Right lobe of liver (tissue), 4 donors: ENCODE measurements at regions not wholly inside any gene's neighbourhood (a gene's known extent, or its start where the extent isn't known, plus 50 kb on each side); places are given as distances from the start of the nearest gene placed in this dataset.

Experiments
- CTCF ChIP-seq, 4 donors: fragments of 200-600 bp in 3 of 4; fragments of 450-650 bp in 1 of 4; IDR thresholded peaks; one replicate each; pipeline versions ENCODE4 v1.5.1 to v1.8.0; 2016 to 2022; ENCODE audit warnings: antibody characterized with exemption in 4 of 4, mild to moderate bottlenecking in 2 of 4
- POLR2A ChIP-seq: fragments of 450-650 bp; IDR thresholded peaks from one replicate; pipeline ENCODE4 v1.6.1; 2017; ENCODE audit warnings: antibody characterized with exemption, mild to moderate bottlenecking
- donor health status: DM: no; HTN: no; CAD: no.
- donor health status: DM: no; HTN: no; CAD: no.
- donor health status: DM: no; HTN: yes; CAD: no.

GRCh38 chr2:45084361-45085020, 75.2 kb upstream of the SIX2 start:
- TF ChIP-seq CTCF (IDR thresholded peaks at IDR 0.05) = no peak
- no peak for TF ChIP-seq POLR2A
